Transverse colon (tissue), 4 donors: ENCODE measurements at regions not wholly inside any gene's neighbourhood (a gene's known extent, or its start where the extent isn't known, plus 50 kb on each side); places are given as distances from the start of the nearest gene placed in this dataset.

Source experiments
- CTCF ChIP-seq, 5 experiments: fragments of 200-600 bp in 3 of 5; fragments of 450-650 bp in 2 of 5; sonication (generic) in 3 of 5; IDR thresholded peaks; 1 replicate in 2 of 5; 2 replicates in 3 of 5; pipeline ENCODE4 v1.5.1; 2016 to 2017; ENCODE audit warnings: antibody characterized with exemption in 5 of 5, inconsistent platforms in 3 of 5, mild to moderate bottlenecking in 2 of 5, moderate library complexity in 1 of 5
- EP300 ChIP-seq: sonication (generic); formaldehyde crosslinking; IDR thresholded peaks from one replicate; pipeline ENCODE4 v1.6.1; 2017; ENCODE audit warnings: antibody characterized with exemption, low read depth
- POLR2A ChIP-seq: fragments of 450-650 bp; IDR thresholded peaks from one replicate; pipeline ENCODE4 v1.6.1; 2016; ENCODE audit warnings: antibody characterized with exemption, mild to moderate bottlenecking, moderate library complexity
- POLR2AphosphoS5 ChIP-seq, 3 donors: sonication (generic); formaldehyde crosslinking; IDR thresholded peaks; one replicate each; pipeline ENCODE4 v1.6.1; 2016; ENCODE audit warnings: antibody characterized with exemption in 3 of 3

- TF ChIP-seq CTCF (IDR thresholded peaks at IDR 0.05) = no peak
- no peak for TF ChIP-seq EP300
- TF ChIP-seq POLR2AphosphoS5 (IDR thresholded peaks at IDR 0.05) = no peak
- no peak for TF ChIP-seq POLR2A
Observed at GRCh38 chr5:119873611-119874010, 244.3 kb downstream of the FAM170A start.
